IMR-90 (cell line): ENCODE measurements at regions not wholly inside any gene's neighbourhood (a gene's known extent, or its start where the extent isn't known, plus 50 kb on each side); places are given as distances from the start of the nearest gene placed in this dataset.

Experiments used
- ATAC-seq: fragments of 200-7000 bp; cut with Tn5 transposase; 2 replicates; pipeline ENCODE4 v1.9.1; 2020; ENCODE audit warnings: low read depth, mild to moderate bottlenecking, moderate library complexity
- BruUV-seq: library from RNA; stranded (reverse); fragments of 400-500 nt; replicated peaks from 2 replicates; lab custom pipeline; 2021; lab: Mats Ljungman, UMichigan
- CTCF ChIA-PET: fragments of 300-600 bp; formaldehyde crosslinking; extraction: SDS; loops from one replicate; lab custom pipeline; 2021; ENCODE audit warnings: antibody characterized with exemption; lab: Yijun Ruan, JAX
- POLR2A ChIA-PET: fragments of 300-600 bp; sonication (Branson Sonifier 250); formaldehyde crosslinking; loops from one replicate; lab custom pipeline; 2022; ENCODE audit warnings: antibody characterized with exemption; ENCODE audit not compliant: unreplicated experiment; lab: Charles Lee
- DNase-seq: peaks from one replicate; pipeline ENCODE4 v3.0.0; 2013
- H2AFZ ChIP-seq: replicated peaks from 2 replicates; pipeline ENCODE3; 2013; ENCODE audit warnings: low read length, mild to moderate bottlenecking; ENCODE audit not compliant: poor library complexity
- H2AK5ac ChIP-seq: 2 replicates; pipeline ENCODE4 v1.6.1; 2013; ENCODE audit warnings: low read depth, low read length, inconsistent platforms
- H2AK9ac ChIP-seq: replicated peaks from 2 replicates; pipeline ENCODE3; 2013; ENCODE audit warnings: mild to moderate bottlenecking, low read depth, low read length, moderate library complexity; ENCODE audit not compliant: poor library complexity
- H2BK120ac ChIP-seq: 2 replicates; pipeline ENCODE4 v1.6.1; 2013; ENCODE audit warnings: low read depth, low read length, inconsistent platforms
- H2BK15ac ChIP-seq: 3 replicates; pipeline ENCODE4 v1.6.1; 2013; ENCODE audit warnings: low read depth, low read length, inconsistent platforms
- H2BK20ac ChIP-seq: 2 replicates; pipeline ENCODE4 v1.6.1; 2013; ENCODE audit warnings: low read depth, mild to moderate bottlenecking, inconsistent platforms, low read length, moderate library complexity
- H2BK5ac ChIP-seq: 2 replicates; pipeline ENCODE4 v1.6.1; 2013; ENCODE audit warnings: mild to moderate bottlenecking, low read depth, low read length, inconsistent platforms; ENCODE audit not compliant: poor library complexity, severe bottlenecking
- H3K14ac ChIP-seq: replicated peaks from 2 replicates; pipeline ENCODE4 v1.6.1; 2013; ENCODE audit warnings: low read depth, low read length, inconsistent platforms
- H3K18ac ChIP-seq: 2 replicates; pipeline ENCODE4 v1.6.1; 2013; ENCODE audit warnings: low read depth, low read length, control low read depth
- H3K23ac ChIP-seq: 2 replicates; pipeline ENCODE4 v1.6.1; 2013; ENCODE audit warnings: low read depth, low read length, inconsistent platforms
- H3K27ac ChIP-seq: 2 replicates; pipeline ENCODE4 v1.5.1; 2013; ENCODE audit warnings: mild to moderate bottlenecking, control low read depth, low read length; ENCODE audit not compliant: insufficient read depth
- H3K27me3 ChIP-seq: 2 replicates; pipeline ENCODE4 v1.6.1; 2013; ENCODE audit warnings: low read length; ENCODE audit not compliant: control insufficient read depth, insufficient read depth
- H3K36me3 ChIP-seq: 2 replicates; pipeline ENCODE4 v1.6.1; 2013; ENCODE audit warnings: low read length, mixed read lengths; ENCODE audit not compliant: control insufficient read depth, insufficient read depth
- H3K4ac ChIP-seq: 2 replicates; pipeline ENCODE4 v1.6.1; 2013; ENCODE audit warnings: low read depth, low read length, inconsistent platforms
- H3K4me1 ChIP-seq: 2 replicates; pipeline ENCODE4 v1.6.1; 2013; ENCODE audit warnings: low read length, mixed read lengths; ENCODE audit not compliant: control insufficient read depth, insufficient read depth
- H3K4me2 ChIP-seq: 2 replicates; pipeline ENCODE4 v1.6.1; 2013; ENCODE audit warnings: low read depth, mild to moderate bottlenecking, control low read depth, low read length, moderate library complexity
- H3K4me3 ChIP-seq: 2 replicates; pipeline ENCODE4 v1.5.1; 2013; ENCODE audit warnings: low read depth, mild to moderate bottlenecking, control low read depth, low read length, moderate library complexity; ENCODE audit not compliant: insufficient read depth
- H3K56ac ChIP-seq: 2 replicates; pipeline ENCODE4 v1.6.1; 2013; ENCODE audit warnings: low read length, inconsistent platforms; ENCODE audit not compliant: insufficient read depth; ENCODE audit errors: extremely low read depth
- H3K79me1 ChIP-seq, 2 experiments: 2 replicates each; pipeline ENCODE4 v1.6.1; 2013; ENCODE audit warnings: low read length in 2 of 2, inconsistent platforms in 1 of 2, low read depth in 1 of 2
- H3K9ac ChIP-seq: 2 replicates; pipeline ENCODE4 v1.6.1; 2013; ENCODE audit warnings: low read depth, low read length, control low read depth
- H3K9me1 ChIP-seq: 2 replicates; pipeline ENCODE4 v1.6.1; 2013; ENCODE audit warnings: low read length, inconsistent platforms; ENCODE audit not compliant: insufficient read depth
- H3K9me3 ChIP-seq: 2 replicates; pipeline ENCODE4 v1.6.1; 2013; ENCODE audit warnings: low read length; ENCODE audit not compliant: control insufficient read depth, insufficient read depth
- H4K20me1 ChIP-seq: 2 replicates; pipeline ENCODE4 v1.6.1; 2013; ENCODE audit warnings: low read length, inconsistent platforms; ENCODE audit not compliant: insufficient read depth
- H4K5ac ChIP-seq: 2 replicates; pipeline ENCODE4 v1.6.1; 2013; ENCODE audit warnings: mild to moderate bottlenecking, low read depth, low read length, control low read depth
- H4K8ac ChIP-seq, 2 experiments: 2 replicates each; pipeline ENCODE4 v1.6.1; 2013; ENCODE audit warnings: low read depth in 2 of 2, low read length in 2 of 2, control low read depth in 1 of 2, inconsistent platforms in 1 of 2
- H4K91ac ChIP-seq: 2 replicates; pipeline ENCODE4 v1.6.1; 2013; ENCODE audit warnings: low read depth, low read length, inconsistent platforms; ENCODE audit not compliant: insufficient read depth
- BHLHE40 ChIP-seq: fragments of 150-350 bp; IDR thresholded peaks from 2 replicates; pipeline ENCODE4 v1.6.1; 2016; ENCODE audit warnings: mild to moderate bottlenecking, low read depth, low read length
- CEBPB ChIP-seq: IDR thresholded peaks from 2 replicates; pipeline ENCODE4 v1.6.1; 2012; ENCODE audit warnings: low read depth, low read length, improper control_type of control experiment
- CHD1 ChIP-seq: IDR thresholded peaks from 2 replicates; pipeline ENCODE4 v1.6.1; 2012; ENCODE audit warnings: low read depth, low read length, improper control_type of control experiment
- ELK1 ChIP-seq: fragments of 150-350 bp; IDR thresholded peaks from 2 replicates; pipeline ENCODE4 v1.6.1; 2016; ENCODE audit warnings: low read depth, mild to moderate bottlenecking, low read length, moderate library complexity, borderline replicate concordance
- FOS ChIP-seq: fragments of 150-350 bp; IDR thresholded peaks from 2 replicates; pipeline ENCODE4 v1.6.1; 2016; ENCODE audit warnings: low read depth, low read length
- MAZ ChIP-seq: IDR thresholded peaks from 2 replicates; pipeline ENCODE4 v1.6.1; 2012; ENCODE audit warnings: low read depth, mild to moderate bottlenecking, low read length, improper control_type of control experiment, moderate library complexity, borderline replicate concordance
- MXI1 ChIP-seq: IDR thresholded peaks from 2 replicates; pipeline ENCODE4 v1.6.1; 2012; ENCODE audit warnings: low read depth, mild to moderate bottlenecking, low read length, moderate library complexity, borderline replicate concordance
- NFE2L2 ChIP-seq: fragments of 150-350 bp; IDR thresholded peaks from 2 replicates; pipeline ENCODE4 v1.6.1; 2016; ENCODE audit warnings: low read depth, mild to moderate bottlenecking, low read length
- POLR2A ChIP-seq: IDR thresholded peaks from 2 replicates; pipeline ENCODE4 v1.6.1; 2012; ENCODE audit warnings: mild to moderate bottlenecking, low read depth, low read length
- RAD21 ChIP-seq: IDR thresholded peaks from 2 replicates; pipeline ENCODE4 v1.6.1; 2012; ENCODE audit warnings: low read length, improper control_type of control experiment
- RFX5 ChIP-seq: IDR thresholded peaks from 2 replicates; pipeline ENCODE4 v1.8.0; 2012; ENCODE audit warnings: low read depth, mild to moderate bottlenecking, low read length, moderate library complexity
- SMC3 ChIP-seq: fragments of 150-350 bp; IDR thresholded peaks from 2 replicates; pipeline ENCODE4 v1.6.1; 2016; ENCODE audit warnings: low read depth, mild to moderate bottlenecking, antibody characterized with exemption, low read length, moderate library complexity
- WGBS, 2 experiments: methylation state at CpG; one replicate each; pipeline versions ENCODE4 v1.1.5 to v1.1.7; 2013; ENCODE audit warnings: missing lambda C conversion rate in 2 of 2; ENCODE audit not compliant: insufficient read length in 1 of 2; ENCODE audit errors: extremely low coverage in 2 of 2; 5-methylcytosine and 5-hydroxymethylcytosine counted together
- dilution Hi-C: fragments of 300-500 bp; cut with HindIII; formaldehyde crosslinking; loops from one replicate; pipeline ENCODE4 v1.14.3; 2018; ENCODE audit warnings: low sequenced_read_pairs; ENCODE audit not compliant: unreplicated experiment
- in situ Hi-C: fragments of 300-500 bp; cut with MboI; formaldehyde crosslinking; loops from 3 replicates; pipeline ENCODE4 v1.14.3; 2019; ENCODE audit warnings: low sequenced_read_pairs, inconsistent platforms, mixed read lengths
- intact Hi-C: fragments of 100-400 bp; cut with micrococcal nuclease; formaldehyde crosslinking; loops from 2 replicates; pipeline ENCODE4 v1.10.0; 2022
- TF ChIP-seq, protein P1 (sequence below): conservative IDR thresholded peaks from 2 replicates; pipeline ENCODE4 v1.5.1; 2012; ENCODE audit warnings: mild to moderate bottlenecking, low read depth, low read length, improper control_type of control experiment

DNA sequence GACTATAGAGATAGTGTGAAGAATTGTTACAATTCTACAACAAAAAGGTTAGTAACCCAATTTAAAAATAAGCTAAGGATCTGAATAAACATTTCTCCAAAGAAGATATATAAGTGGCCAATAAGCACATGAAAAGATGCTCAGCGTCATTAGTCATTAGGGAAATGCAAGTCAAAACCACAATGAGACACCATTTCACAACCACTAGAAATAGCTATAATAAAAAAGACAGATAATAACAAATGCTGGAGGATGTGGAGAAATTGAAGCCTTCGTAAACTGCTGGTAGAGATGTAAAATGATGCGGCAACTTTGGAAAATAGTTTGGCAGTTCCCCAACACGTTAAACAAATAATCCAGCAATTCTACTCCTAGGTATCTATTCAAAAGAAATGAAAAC is 366.5 kb upstream of the POU3F3 start:
- Histone ChIP-seq H3K36me3 (no peaks in the 10 kb centered on the region), H4K91ac (no peak overlapping the region), H4K8ac (no peak overlapping the region), H3K56ac (no peak overlapping the region), H3K9me1 (no peaks in the 10 kb centered on the region), H3K27me3 (no peaks in the 10 kb centered on the region), H2BK5ac (no peak overlapping the region), H3K79me1 (no peaks in the 10 kb centered on the region), H2BK120ac (no peak overlapping the region), H2BK15ac (no peak overlapping the region), H2AK9ac (no peak overlapping the region), H3K23ac (no peak overlapping the region), H3K14ac (no peak overlapping the region), H3K4ac (no peak overlapping the region), H3K18ac (no peak overlapping the region), H3K9ac (no peak overlapping the region), H4K20me1 (no peaks in the 10 kb centered on the region), H4K5ac (no peak overlapping the region), H2AFZ (no peak overlapping the region), H3K9me3 (peaks cover 8% of the 10 kb centered on the region; the same call in 1 of the 2 replicates), H3K4me1 (no peaks in the 10 kb centered on the region), H3K27ac (no peak overlapping the region), H3K4me2 (no peak overlapping the region), H3K4me3 (no peak overlapping the region), H2AK5ac (no peak overlapping the region), H2BK20ac (no peak overlapping the region)
- BruUV-seq, result no TSS peak
- DNase-seq, result no peak
- TF ChIP-seq NFE2L2 (no peak), FOS (no peak), RAD21 (no peak), CEBPB (no peak), CHD1 (no peak), RFX5 (no peak), MXI1 (no peak), POLR2A (no peak), ELK1 (no peak), MAZ (no peak), BHLHE40 (no peak), SMC3 (no peak)
- TF ChIP-seq, protein P1, sequence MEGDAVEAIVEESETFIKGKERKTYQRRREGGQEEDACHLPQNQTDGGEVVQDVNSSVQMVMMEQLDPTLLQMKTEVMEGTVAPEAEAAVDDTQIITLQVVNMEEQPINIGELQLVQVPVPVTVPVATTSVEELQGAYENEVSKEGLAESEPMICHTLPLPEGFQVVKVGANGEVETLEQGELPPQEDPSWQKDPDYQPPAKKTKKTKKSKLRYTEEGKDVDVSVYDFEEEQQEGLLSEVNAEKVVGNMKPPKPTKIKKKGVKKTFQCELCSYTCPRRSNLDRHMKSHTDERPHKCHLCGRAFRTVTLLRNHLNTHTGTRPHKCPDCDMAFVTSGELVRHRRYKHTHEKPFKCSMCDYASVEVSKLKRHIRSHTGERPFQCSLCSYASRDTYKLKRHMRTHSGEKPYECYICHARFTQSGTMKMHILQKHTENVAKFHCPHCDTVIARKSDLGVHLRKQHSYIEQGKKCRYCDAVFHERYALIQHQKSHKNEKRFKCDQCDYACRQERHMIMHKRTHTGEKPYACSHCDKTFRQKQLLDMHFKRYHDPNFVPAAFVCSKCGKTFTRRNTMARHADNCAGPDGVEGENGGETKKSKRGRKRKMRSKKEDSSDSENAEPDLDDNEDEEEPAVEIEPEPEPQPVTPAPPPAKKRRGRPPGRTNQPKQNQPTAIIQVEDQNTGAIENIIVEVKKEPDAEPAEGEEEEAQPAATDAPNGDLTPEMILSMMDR, result no peak
- no peak for ATAC-seq
- ChIA-PET POLR2A (no interaction called here), CTCF (no interaction called here)
- dilution Hi-C loops, result no loop called here
- intact Hi-C loops, result no loop called here
- WGBS, 2 experiments, result no CpG with 5 or more reads among the region's 4 CpGs
- in situ Hi-C loops, result no loop called here
